Esophagus squamous epithelium (tissue), 5 donors: ENCODE measurements at regions not wholly inside any gene's neighbourhood (a gene's known extent, or its start where the extent isn't known, plus 50 kb on each side); places are given as distances from the start of the nearest gene placed in this dataset.
"Not testable (repeated sequence)": the region's sequence is repeated elsewhere in the genome, so short reads cannot be mapped to it uniquely, and the experiment has no call there.

Source experiments
- DNase-seq: peaks from one replicate; lab custom pipeline; 2025; lab: John Stamatoyannopoulos, UW
- H3K27ac ChIP-seq, 4 donors: fragments of 200-600 bp; sonication (generic); one replicate each; pipeline ENCODE4 v1.5.1; 2016 to 2019; ENCODE audit warnings: mild to moderate bottlenecking in 1 of 4
- H3K27me3 ChIP-seq, 4 donors: fragments of 200-600 bp; sonication (generic); 1 replicate in 3 of 4; 2 replicates in 1 of 4; pipeline versions ENCODE4 v1.5.1 to v1.6.0; 2017 to 2021; ENCODE audit warnings: antibody characterized with exemption in 1 of 4
- H3K36me3 ChIP-seq, 3 donors: fragments of 200-600 bp; sonication (generic); one replicate each; pipeline ENCODE4 v1.5.1; 2016 to 2019
- H3K4me1 ChIP-seq, 3 donors: fragments of 200-600 bp; sonication (generic); one replicate each; pipeline ENCODE4 v1.5.1; 2017 to 2019
- H3K4me3 ChIP-seq, 4 donors: fragments of 200-600 bp; sonication (generic); 1 replicate in 3 of 4; 2 replicates in 1 of 4; pipeline ENCODE4 v1.5.1; 2016 to 2019; ENCODE audit warnings: mild to moderate bottlenecking in 2 of 4, moderate library complexity in 1 of 4
- H3K9me3 ChIP-seq, 3 donors: fragments of 200-600 bp; sonication (generic); one replicate each; pipeline ENCODE4 v1.5.1; 2016 to 2019
- POLR2A ChIP-seq, 4 donors: fragments of 450-650 bp; IDR thresholded peaks; one replicate each; pipeline ENCODE4 v1.6.1; 2017; ENCODE audit warnings: antibody characterized with exemption in 4 of 4, mild to moderate bottlenecking in 4 of 4, moderate library complexity in 3 of 4
- WGBS, 2 donors: methylation state at CpG; one replicate each; pipeline ENCODE4 v1.1.5; 2018; 5-methylcytosine and 5-hydroxymethylcytosine counted together
- intact Hi-C: fragments of 100-400 bp; cut with DNase I; formaldehyde crosslinking; loops from one replicate; pipeline ENCODE4 v1.15.0; 2022
- TF ChIP-seq, protein P1 (sequence below), 6 experiments: fragments of 450-650 bp in 4 of 6; fragments of 200-600 bp in 2 of 6; sonication (generic) in 2 of 6; IDR thresholded peaks; one replicate each; pipeline ENCODE4 v1.5.1; 2016 to 2019; ENCODE audit warnings: antibody characterized with exemption in 6 of 6, mild to moderate bottlenecking in 4 of 6, moderate library complexity in 4 of 6
- donor health status: DM: yes; HTN: yes; CAD: no.

DNA sequence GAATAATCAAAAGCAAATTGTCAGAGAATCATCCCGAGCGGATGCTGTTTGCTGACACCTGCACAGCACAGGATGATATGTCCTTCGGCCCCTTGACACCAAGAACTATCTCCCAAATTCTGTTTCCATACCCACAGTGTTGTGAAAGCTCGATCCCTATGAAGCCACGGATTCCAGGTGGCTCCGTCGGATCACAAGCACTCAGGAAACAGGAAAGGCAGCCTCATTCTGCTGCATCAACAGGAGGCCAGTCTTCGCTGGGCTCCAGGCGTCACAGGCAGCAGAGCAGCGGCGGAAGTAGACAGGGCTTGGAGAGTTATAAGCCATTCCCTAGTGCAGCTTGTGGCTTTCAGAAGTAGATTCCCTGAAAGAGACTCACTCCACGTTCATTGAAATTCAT lies 342.3 kb downstream of the C6orf118 start:
- DNase-seq = no peak
- 55 to 74% methylated on average over 7 to 12 of the region's 12 CpGs for WGBS, 2 donors
- no peak for TF ChIP-seq POLR2A (IDR thresholded peaks at IDR 0.05)
- TF ChIP-seq, protein P1, sequence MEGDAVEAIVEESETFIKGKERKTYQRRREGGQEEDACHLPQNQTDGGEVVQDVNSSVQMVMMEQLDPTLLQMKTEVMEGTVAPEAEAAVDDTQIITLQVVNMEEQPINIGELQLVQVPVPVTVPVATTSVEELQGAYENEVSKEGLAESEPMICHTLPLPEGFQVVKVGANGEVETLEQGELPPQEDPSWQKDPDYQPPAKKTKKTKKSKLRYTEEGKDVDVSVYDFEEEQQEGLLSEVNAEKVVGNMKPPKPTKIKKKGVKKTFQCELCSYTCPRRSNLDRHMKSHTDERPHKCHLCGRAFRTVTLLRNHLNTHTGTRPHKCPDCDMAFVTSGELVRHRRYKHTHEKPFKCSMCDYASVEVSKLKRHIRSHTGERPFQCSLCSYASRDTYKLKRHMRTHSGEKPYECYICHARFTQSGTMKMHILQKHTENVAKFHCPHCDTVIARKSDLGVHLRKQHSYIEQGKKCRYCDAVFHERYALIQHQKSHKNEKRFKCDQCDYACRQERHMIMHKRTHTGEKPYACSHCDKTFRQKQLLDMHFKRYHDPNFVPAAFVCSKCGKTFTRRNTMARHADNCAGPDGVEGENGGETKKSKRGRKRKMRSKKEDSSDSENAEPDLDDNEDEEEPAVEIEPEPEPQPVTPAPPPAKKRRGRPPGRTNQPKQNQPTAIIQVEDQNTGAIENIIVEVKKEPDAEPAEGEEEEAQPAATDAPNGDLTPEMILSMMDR (IDR thresholded peaks at IDR 0.05) = no peak
- Histone ChIP-seq H3K4me3 (no peak overlapping the region), H3K4me1 (no peaks in the 10 kb centered on the region), H3K27ac (no peak overlapping the region), H3K36me3 (no peaks in the 10 kb centered on the region), H3K9me3 (peaks cover 0 to 8% (median 0%) of the 10 kb centered on the region in 3 donors), H3K27me3 (no peaks in the 10 kb centered on the region)
- intact Hi-C loops = no loop called here

DNA sequence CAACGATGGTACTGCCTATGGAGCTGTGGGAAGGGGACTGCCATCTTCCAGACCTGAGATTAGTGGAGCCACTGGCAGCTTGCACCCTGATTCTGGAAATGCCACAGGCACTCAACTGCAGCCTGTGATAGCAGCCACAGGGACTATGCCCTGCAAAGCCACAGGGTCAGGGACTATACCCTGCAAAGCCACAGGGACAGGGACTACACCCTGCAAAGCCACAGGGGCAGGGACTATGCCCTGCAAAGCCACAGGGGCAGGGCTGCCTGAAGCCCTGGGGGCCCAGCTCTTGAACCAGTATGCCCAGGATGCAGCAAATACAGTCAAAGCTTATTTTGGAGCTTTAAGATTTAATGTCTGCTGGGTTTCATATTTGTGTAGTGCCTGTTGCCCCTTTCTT lies 346.6 kb downstream of the C6orf118 start:
- WGBS, 2 donors = 29% methylated on average over 1 of the region's 1 CpG; no CpG with 5 or more reads in 1 of the 2 donors
- DNase-seq = no peak
- no peak overlapping the region for H3K4me3 ChIP-seq
- H3K36me3 ChIP-seq = no peaks in the 10 kb centered on the region
- peaks cover 0 to 8% (median 0%) of the 10 kb centered on the region in 3 donors for H3K9me3 ChIP-seq
- H3K4me1 ChIP-seq = no peaks in the 10 kb centered on the region
- no peaks in the 10 kb centered on the region for H3K27me3 ChIP-seq
- no peak for TF ChIP-seq POLR2A (IDR thresholded peaks at IDR 0.05)
- TF ChIP-seq, protein P1 (IDR thresholded peaks at IDR 0.05) = no peak
- H3K27ac ChIP-seq = no peak overlapping the region
- intact Hi-C loops = no loop called here

DNA sequence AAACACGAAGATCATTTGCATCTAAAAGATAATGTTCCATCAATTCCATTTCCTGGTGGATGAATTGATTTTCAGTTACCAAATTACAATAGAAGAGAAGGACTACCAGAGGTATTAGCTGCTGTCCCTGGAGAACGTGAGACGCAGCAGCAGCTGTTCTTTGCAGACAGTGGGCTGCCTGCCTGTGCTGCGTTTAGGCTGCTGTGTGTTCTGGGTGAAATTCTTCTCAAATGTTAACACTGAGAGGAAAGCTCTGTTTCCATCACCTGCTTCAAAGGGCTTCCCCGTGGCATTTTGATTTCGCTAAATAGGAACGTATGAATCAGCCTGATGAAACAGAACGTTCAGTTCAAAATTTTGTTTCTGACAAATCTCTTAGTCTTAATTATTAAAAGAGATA lies 362.2 kb downstream of the C6orf118 start:
- DNase-seq = no peak
- Histone ChIP-seq H3K4me3 (no peak overlapping the region), H3K9me3 (no peaks in the 10 kb centered on the region), H3K27ac (no peak overlapping the region), H3K27me3 (no peaks in the 10 kb centered on the region), H3K4me1 (no peaks in the 10 kb centered on the region), H3K36me3 (no peaks in the 10 kb centered on the region)
- no peak for TF ChIP-seq POLR2A (IDR thresholded peaks at IDR 0.05)
- TF ChIP-seq, protein P1 (IDR thresholded peaks at IDR 0.05) = no peak
- intact Hi-C loops = no loop called here
- WGBS, 2 donors = 66 to 71% methylated on average over 8 of the region's 8 CpGs

DNA sequence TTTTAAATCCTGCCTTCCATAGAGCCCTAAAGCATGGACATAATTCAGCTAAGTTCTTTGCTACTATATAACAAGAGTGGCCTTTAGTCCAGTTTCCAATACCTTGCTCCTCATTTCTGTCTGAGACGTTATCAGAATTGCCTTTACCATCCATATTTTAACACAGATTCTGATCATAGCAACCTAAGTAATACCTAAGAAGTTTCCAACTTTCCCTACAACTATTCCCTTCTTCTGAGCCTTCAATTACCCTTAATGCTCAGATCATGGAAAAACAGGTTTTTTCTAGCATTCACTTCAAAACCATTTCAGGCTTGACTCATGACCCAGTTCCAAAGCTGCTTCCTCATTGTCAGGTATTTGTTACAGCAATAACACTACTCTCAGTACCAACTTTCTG lies 367.1 kb downstream of the C6orf118 start:
- no peak for DNase-seq
- TF ChIP-seq, protein P1 (IDR thresholded peaks at IDR 0.05) = no peak
- TF ChIP-seq POLR2A (IDR thresholded peaks at IDR 0.05) = no peak
- intact Hi-C loops = no loop called here
- Histone ChIP-seq H3K4me3 (no peak overlapping the region), H3K36me3 (no peaks in the 10 kb centered on the region), H3K9me3 (no peaks in the 10 kb centered on the region), H3K4me1 (no peaks in the 10 kb centered on the region), H3K27ac (no peak overlapping the region), H3K27me3 (no peaks in the 10 kb centered on the region)
- WGBS, 2 donors = 75 to 81% methylated on average over 1 of the region's 1 CpG

DNA sequence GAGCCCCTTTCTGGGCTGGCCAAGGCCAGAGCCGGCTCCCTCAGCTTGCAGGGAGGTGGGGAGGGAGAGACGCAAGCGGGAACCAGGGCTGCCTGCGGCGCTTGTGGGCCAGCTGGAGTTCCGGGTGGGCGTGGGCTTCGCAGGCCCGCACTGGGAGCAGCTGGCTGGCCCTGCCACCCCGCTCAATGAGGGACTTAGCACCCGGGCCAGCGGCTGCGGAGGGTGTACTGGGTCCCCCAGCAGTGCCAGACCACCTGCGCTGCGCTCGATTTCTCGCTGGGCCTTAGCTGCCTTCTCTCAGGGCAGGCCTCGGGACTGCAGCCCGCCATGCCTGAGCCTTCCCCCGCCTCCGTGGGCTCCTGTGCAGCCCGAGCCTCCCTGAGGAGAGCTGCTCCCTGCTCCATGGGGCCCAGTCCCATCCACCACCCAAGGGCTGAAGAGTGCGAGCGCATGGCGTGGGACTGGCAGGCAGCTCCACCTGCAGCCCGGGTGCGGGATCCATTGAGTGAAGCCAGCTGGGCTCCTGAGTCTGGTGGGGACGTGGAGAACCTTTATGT lies 376.1 kb downstream of the C6orf118 start:
- DNase-seq, H3K27ac ChIP-seq, H3K36me3 ChIP-seq, H3K4me3 ChIP-seq, H3K27me3 ChIP-seq, H3K4me1 ChIP-seq, intact Hi-C loops, H3K9me3 ChIP-seq: not testable (repeated sequence)
- WGBS, 2 donors = no CpG with 5 or more reads among the region's 28 CpGs
